GM19023 (cell line): ENCODE measurements at regions not wholly inside any gene's neighbourhood (a gene's known extent, or its start where the extent isn't known, plus 50 kb on each side); places are given as distances from the start of the nearest gene placed in this dataset.
"Not testable (repeated sequence)": the region's sequence is repeated elsewhere in the genome, so short reads cannot be mapped to it uniquely, and the experiment has no call there.

Experiments used
- ATAC-seq: cut with Tn5 transposase; IDR thresholded peaks from one replicate; pipeline ENCODE4 v1.9.1; 2021; ENCODE audit warnings: mild to moderate bottlenecking, moderate library complexity; ENCODE audit not compliant: unreplicated experiment

- not testable (repeated sequence) for ATAC-seq
These were observed 52.9 kb upstream of the HELT start for GRCh38 chr4:184965230-184966050.

- not testable (repeated sequence) for ATAC-seq
These were observed 52.1 kb upstream of the HELT start for GRCh38 chr4:184966051-184966691.

- not testable (repeated sequence) for ATAC-seq
These were observed 50.6 kb upstream of the HELT start for GRCh38 chr4:184967699-184968098.

- no peak for ATAC-seq
These were observed 49.9 kb upstream of the HELT start for GRCh38 chr4:184968366-184968765.
